ENCODE measurements at regions not wholly inside any gene's neighbourhood (a gene's known extent, or its start where the extent isn't known, plus 50 kb on each side); places are given as distances from the start of the nearest gene placed in this dataset.

GRCh38 chr1:5713101-5714010 is 278.9 kb downstream of the NPHP4 start:
- no peak for DNase-seq (ENCODE audit: low read depth in 2 of 2)

GRCh38 chr1:5711956-5712645 is 280.1 kb downstream of the NPHP4 start:
- DNase-seq (ENCODE audit: low read depth in 2 of 2): no peak

- DNase-seq (ENCODE audit: low read depth in 2 of 2): no peak
Measured at GRCh38 chr1:5711079-5711478, 281.1 kb downstream of the NPHP4 start.

GRCh38 chr1:5709976-5710375 is 282.2 kb downstream of the NPHP4 start:
- no peak for DNase-seq (ENCODE audit: low read depth in 2 of 2)

- DNase-seq (ENCODE audit: low read depth in 2 of 2): no peak
Measured at GRCh38 chr1:5709461-5709975, 282.7 kb downstream of the NPHP4 start.

GRCh38 chr1:5708346-5709245 is 283.6 kb downstream of the NPHP4 start:
- DNase-seq (ENCODE audit: low read depth in 2 of 2): no peak

GRCh38 chr1:5707566-5708345 is 284.5 kb downstream of the NPHP4 start:
- DNase-seq (ENCODE audit: low read depth in 2 of 2): no peak

- DNase-seq (ENCODE audit: low read depth in 2 of 2): no peak
Measured at GRCh38 chr1:5706239-5706638, 286.0 kb downstream of the NPHP4 start.

- DNase-seq (ENCODE audit: low read depth in 2 of 2): no peak
Measured at GRCh38 chr1:5705751-5706150, 286.5 kb downstream of the NPHP4 start.

GRCh38 chr1:5704561-5705514 is 287.4 kb downstream of the NPHP4 start:
- no peak for DNase-seq (ENCODE audit: low read depth in 2 of 2)

- DNase-seq (ENCODE audit: low read depth in 2 of 2): no peak
Measured at GRCh38 chr1:5701642-5702041, 290.6 kb downstream of the NPHP4 start.

GRCh38 chr1:5693568-5693967 is 298.7 kb downstream of the NPHP4 start:
- DNase-seq (ENCODE audit: low read depth in 2 of 2): no peak

GRCh38 chr1:5692664-5693063 is 299.6 kb downstream of the NPHP4 start:
- DNase-seq (ENCODE audit: low read depth in 2 of 2): no peak

- no peak for DNase-seq (ENCODE audit: low read depth in 2 of 2)
Measured at GRCh38 chr1:5691795-5692509, 300.3 kb downstream of the NPHP4 start.

- DNase-seq (ENCODE audit: low read depth in 2 of 2): no peak
Measured at GRCh38 chr1:5690898-5691297, 301.3 kb downstream of the NPHP4 start.

- DNase-seq (ENCODE audit: low read depth in 2 of 2): no peak
Measured at GRCh38 chr1:5690291-5690690, 301.9 kb downstream of the NPHP4 start.

- DNase-seq (ENCODE audit: low read depth in 2 of 2): no peak
Measured at GRCh38 chr1:5688081-5689077, 303.8 kb downstream of the NPHP4 start.

Measured in stimulated activated CD4-positive, alpha-beta T cell treated with anti-CD3 and anti-CD28 coated beads, Interleukin-15, amount 100 ng/mL, for 48 hours (primary cell).